IPS DF 6.9 (cell line): ENCODE measurements at regions not wholly inside any gene's neighbourhood (a gene's known extent, or its start where the extent isn't known, plus 50 kb on each side); places are given as distances from the start of the nearest gene placed in this dataset.

ENCODE experiments used
- DNase-seq: peaks from one replicate; pipeline ENCODE4 v3.0.0-alpha.2; 2013; ENCODE audit warnings: low read depth, low spot score
- H3K27ac ChIP-seq: one replicate; pipeline ENCODE4 v1.5.1; 2013; ENCODE audit warnings: low read length, control low read depth
- H3K27me3 ChIP-seq: 2 replicates; pipeline ENCODE4 v1.6.1; 2013; ENCODE audit warnings: mild to moderate bottlenecking, low read length; ENCODE audit not compliant: control insufficient read depth, insufficient read depth
- H3K36me3 ChIP-seq: 2 replicates; pipeline ENCODE4 v1.6.1; 2013; ENCODE audit warnings: low read length; ENCODE audit not compliant: control insufficient read depth, insufficient read depth
- H3K4me1 ChIP-seq: 2 replicates; pipeline ENCODE4 v1.6.1; 2013; ENCODE audit warnings: low read length; ENCODE audit not compliant: control insufficient read depth, insufficient read depth
- H3K4me3 ChIP-seq: 2 replicates; pipeline ENCODE4 v1.5.1; 2013; ENCODE audit warnings: mild to moderate bottlenecking, low read length
- H3K9me3 ChIP-seq: 2 replicates; pipeline ENCODE4 v1.6.1; 2013; ENCODE audit warnings: low read length, inconsistent platforms; ENCODE audit not compliant: control insufficient read depth, insufficient read depth
- WGBS: extraction: QIAGEN DNeasy Blood & Tissue Kit; methylation state at CpG from one replicate; pipeline ENCODE4 v1.1.7; 2013; ENCODE audit warnings: mixed read lengths, missing lambda C conversion rate; ENCODE audit not compliant: insufficient read length, insufficient coverage; 5-methylcytosine and 5-hydroxymethylcytosine counted together

DNA sequence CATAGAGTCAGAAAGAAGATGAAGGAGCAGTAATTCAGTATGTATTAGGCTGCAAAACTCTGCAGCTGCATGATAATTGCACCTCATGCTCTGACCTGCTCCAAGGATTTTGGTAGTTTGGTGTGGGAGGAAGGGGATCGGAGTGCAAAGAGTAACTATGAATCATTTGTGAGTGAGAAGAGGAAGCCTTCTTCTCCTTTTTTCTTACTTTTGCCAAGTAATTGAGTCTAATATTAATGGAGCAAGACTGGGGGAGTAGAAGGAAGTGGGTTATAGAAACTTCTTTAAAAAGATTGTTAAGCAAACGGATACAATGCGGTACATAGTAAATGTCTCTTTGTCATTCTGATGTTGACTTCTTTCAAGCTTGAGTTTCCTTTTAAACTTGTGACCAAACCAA, 276.5 kb downstream of the EDEM1 start:
- Histone ChIP-seq H3K27me3 (no peaks in the 10 kb centered on the region; the same call in 1 of the 2 replicates), H3K27ac (no peak overlapping the region), H3K36me3 (no peaks in the 10 kb centered on the region), H3K4me1 (no peaks in the 10 kb centered on the region), H3K9me3 (peaks cover 2% of the 10 kb centered on the region; the same call in 1 of the 2 replicates), H3K4me3 (no peak overlapping the region)
- WGBS: no CpG with 5 or more reads among the region's 3 CpGs
- no peak for DNase-seq

DNA sequence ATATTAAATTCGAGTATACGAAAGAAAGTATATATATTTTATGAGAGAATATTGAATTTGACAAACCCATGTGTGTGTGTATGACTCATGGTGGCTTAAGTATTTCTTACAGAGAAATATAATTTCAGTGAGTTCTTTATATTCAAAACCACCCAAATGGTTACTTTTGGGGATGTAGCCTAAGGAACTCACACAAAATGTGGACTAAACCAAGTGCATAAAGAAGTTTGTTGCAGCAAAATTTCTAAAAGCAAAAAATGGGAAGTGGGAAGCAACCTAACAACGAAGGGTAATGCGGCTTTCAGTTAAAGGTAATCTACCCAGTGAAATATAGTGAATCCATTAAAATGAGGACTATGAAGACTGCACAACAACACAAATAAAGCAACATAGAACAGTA, 277.1 kb downstream of the EDEM1 start:
- no peak overlapping the region for H3K27ac ChIP-seq
- WGBS: 100% methylated on average over 2 of the region's 4 CpGs

DNA sequence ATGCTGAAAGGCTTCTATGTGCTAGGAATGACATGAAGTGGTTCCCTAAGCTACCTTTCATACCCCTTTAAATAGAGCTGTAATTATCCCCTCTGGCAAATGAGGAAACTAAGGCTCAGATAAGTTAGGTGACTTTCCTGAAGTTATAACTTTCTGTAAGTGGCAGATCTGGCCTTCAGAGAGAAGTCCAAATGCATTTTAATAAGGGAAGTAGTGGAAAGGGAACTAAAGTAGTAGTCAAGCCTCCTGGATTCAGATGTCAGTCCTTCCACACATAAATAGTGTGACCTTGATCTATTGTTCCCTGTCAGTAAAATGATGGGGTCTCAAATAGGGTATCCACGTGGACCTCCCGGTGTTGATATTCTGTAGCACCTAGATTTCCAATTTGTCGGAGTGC, 277.7 kb downstream of the EDEM1 start:
- Histone ChIP-seq H3K27ac (no peak overlapping the region), H3K4me1 (no peaks in the 10 kb centered on the region), H3K9me3 (peaks cover 2% of the 10 kb centered on the region; the same call in 1 of the 2 replicates), H3K27me3 (no peaks in the 10 kb centered on the region; the same call in 1 of the 2 replicates), H3K36me3 (no peaks in the 10 kb centered on the region), H3K4me3 (no peak overlapping the region)
- WGBS: no CpG with 5 or more reads among the region's 3 CpGs
- DNase-seq: no peak

More for the DNA sequence above, 277.1 kb downstream of the EDEM1 start:
- H3K4me1 ChIP-seq: no peaks in the 10 kb centered on the region
- H3K27me3 ChIP-seq: no peaks in the 10 kb centered on the region; the same call in 1 of the 2 replicates
- no peak overlapping the region for H3K4me3 ChIP-seq
- H3K9me3 ChIP-seq: peaks cover 2% of the 10 kb centered on the region; the same call in 1 of the 2 replicates
- no peaks in the 10 kb centered on the region for H3K36me3 ChIP-seq
- no peak for DNase-seq

DNA sequence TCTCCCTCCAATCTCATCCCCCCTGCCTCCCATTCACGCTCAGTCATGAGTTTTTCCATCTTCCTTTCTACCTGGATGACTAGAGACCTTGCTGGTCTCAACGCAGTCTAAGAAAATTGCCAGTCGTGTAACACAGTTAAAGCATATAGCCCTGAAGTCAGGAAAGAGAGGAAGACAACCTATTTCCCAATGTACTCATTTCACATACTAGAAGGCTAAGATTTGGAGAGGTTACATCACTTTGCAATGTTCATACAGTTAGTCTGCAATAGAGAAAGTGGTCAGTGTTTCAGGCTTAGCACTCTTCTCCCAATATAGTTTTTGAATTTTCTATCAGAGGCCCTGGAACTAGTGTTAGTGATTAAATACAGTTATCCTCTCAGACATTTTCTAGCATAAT, 278.6 kb downstream of the EDEM1 start:
- H3K27ac ChIP-seq: no peak overlapping the region
- no peaks in the 10 kb centered on the region; the same call in 1 of the 2 replicates for H3K27me3 ChIP-seq
- H3K36me3 ChIP-seq: no peaks in the 10 kb centered on the region
- no peaks in the 10 kb centered on the region for H3K4me1 ChIP-seq
- peaks cover 2% of the 10 kb centered on the region; the same call in 1 of the 2 replicates for H3K9me3 ChIP-seq
- no peak for DNase-seq
- no peak overlapping the region for H3K4me3 ChIP-seq
- no CpG with 5 or more reads among the region's 3 CpGs for WGBS

DNA sequence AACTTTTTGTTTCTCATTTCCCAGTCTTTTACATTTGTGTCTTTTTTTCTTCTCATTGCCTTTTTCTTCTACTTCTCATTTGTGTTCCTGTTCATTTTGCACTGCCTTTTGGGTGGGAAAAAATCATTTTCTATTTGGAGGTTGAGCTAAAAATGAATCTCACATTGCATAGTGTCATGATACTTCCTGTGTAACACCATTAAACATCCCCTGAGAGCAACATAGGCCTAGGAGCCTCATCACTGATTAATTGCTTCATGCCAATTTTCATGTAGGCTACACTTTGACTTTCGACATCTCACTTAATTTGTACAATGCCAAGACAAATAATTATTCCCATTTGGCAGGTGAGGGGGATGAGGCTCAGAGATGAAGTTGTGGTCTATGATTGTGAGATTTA, 279.2 kb downstream of the EDEM1 start:
- H3K4me1 ChIP-seq: no peaks in the 10 kb centered on the region
- H3K9me3 ChIP-seq: peaks cover 2% of the 10 kb centered on the region; the same call in 1 of the 2 replicates
- no peaks in the 10 kb centered on the region for H3K36me3 ChIP-seq
- no peak overlapping the region for H3K27ac ChIP-seq
- no peak overlapping the region for H3K4me3 ChIP-seq
- no CpG with 5 or more reads among the region's 1 CpG for WGBS
- H3K27me3 ChIP-seq: no peaks in the 10 kb centered on the region; the same call in 1 of the 2 replicates
- no peak for DNase-seq

DNA sequence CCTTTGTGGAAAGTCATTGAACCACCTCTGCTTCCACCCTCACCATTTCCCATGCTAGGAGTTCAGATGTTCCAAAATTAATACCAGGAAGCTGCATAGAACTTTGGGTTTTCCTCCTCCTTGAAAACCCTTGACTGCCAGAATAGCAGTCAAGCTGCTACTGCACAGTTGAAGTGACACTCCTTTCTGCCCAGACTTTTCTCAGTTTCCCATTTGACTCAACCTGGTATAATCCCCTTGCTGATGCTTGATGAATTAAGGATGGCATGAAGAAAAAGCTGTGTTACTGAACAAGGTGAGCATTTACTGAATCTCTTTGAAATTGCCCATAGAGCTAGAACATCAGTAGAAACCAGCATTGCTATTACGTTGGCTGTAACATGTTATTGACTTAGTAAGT, 286.0 kb downstream of the EDEM1 start:
- H3K4me1 ChIP-seq: no peaks in the 10 kb centered on the region
- H3K27ac ChIP-seq: no peak overlapping the region
- no peaks in the 10 kb centered on the region for H3K27me3 ChIP-seq
- H3K36me3 ChIP-seq: no peaks in the 10 kb centered on the region
- no CpG with 5 or more reads among the region's 1 CpG for WGBS
- no peak overlapping the region for H3K4me3 ChIP-seq
- no peaks in the 10 kb centered on the region; the same call in 1 of the 2 replicates for H3K9me3 ChIP-seq
- no peak for DNase-seq

DNA sequence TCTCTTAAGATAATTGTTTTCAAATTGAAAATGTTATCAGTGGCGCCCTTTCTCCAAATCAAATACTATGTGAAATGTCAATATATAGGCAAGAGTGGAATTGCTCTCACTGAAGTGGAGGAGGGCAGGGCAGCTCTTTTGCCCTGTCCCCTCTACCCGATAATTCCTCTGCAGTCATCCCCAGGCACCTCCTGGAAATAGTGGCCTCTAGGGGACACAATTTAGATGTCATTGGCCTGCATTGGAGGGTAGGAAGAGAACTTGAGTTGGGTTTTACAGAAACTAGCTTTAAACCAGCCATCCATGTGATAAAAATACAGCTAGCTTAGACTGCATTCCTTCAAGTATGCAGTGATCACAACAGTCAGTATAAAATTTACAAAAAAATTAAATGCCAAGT, 288.9 kb downstream of the EDEM1 start:
- Histone ChIP-seq H3K4me3 (no peak overlapping the region), H3K9me3 (no peaks in the 10 kb centered on the region; the same call in 1 of the 2 replicates), H3K27me3 (no peaks in the 10 kb centered on the region), H3K27ac (no peak overlapping the region), H3K4me1 (no peaks in the 10 kb centered on the region), H3K36me3 (no peaks in the 10 kb centered on the region)
- no peak for DNase-seq
- WGBS: no CpG with 5 or more reads among the region's 2 CpGs

DNA sequence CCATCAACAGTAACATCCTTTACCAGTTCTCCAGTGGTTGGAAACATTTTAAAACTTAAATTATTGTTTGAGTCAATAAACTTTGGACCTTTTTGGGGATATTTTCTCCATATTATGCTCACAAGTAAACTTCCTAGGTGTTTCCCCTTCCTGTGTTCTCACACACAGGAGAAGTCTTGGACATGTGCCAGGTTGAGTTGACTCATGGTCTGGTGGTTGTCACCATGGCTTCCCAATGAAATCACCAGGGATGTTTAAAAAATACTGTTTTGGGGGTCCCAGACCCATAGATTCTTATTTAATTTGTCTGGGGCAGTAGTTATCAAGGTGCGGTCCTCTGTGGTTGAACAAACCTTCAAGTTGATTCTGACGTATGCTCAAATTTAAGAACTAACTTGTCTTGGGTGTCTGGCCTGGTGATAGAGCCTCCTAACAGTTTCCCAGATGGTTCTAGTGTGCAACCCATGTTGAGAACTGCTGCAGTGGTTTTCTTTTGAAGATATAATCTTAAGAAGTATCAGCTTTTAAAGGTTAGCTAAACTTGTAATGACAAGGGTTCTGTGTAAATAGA, 291.8 kb downstream of the EDEM1 start:
- Histone ChIP-seq H3K36me3 (no peaks in the 10 kb centered on the region), H3K4me3 (no peak overlapping the region), H3K27ac (no peak overlapping the region), H3K4me1 (no peaks in the 10 kb centered on the region), H3K9me3 (no peaks in the 10 kb centered on the region; the same call in 1 of the 2 replicates), H3K27me3 (no peaks in the 10 kb centered on the region)
- DNase-seq: no peak
- WGBS: no CpG with 5 or more reads among the region's 2 CpGs

DNA sequence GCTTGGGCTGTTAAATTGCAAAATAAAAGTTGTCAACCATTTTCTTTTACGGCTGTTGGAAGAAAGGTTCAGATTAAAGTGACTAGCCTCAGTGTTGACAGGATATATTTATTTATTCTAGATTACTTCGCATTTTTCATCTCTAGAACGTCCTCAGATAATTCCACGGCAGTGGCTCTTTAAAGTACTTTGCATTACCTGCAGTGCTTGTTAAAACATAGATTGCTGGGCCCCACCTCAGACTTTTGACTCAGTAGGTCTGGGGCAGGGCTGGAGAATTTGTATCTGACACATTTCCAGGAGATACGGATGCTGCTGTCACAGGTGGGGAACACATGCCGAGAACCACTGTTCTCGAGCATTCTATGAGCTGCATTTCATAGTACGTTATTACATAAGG, 292.7 kb downstream of the EDEM1 start:
- Histone ChIP-seq H3K27me3 (no peaks in the 10 kb centered on the region), H3K36me3 (no peaks in the 10 kb centered on the region), H3K4me1 (no peaks in the 10 kb centered on the region), H3K9me3 (no peaks in the 10 kb centered on the region; the same call in 1 of the 2 replicates), H3K27ac (no peak overlapping the region), H3K4me3 (no peak overlapping the region)
- WGBS: no CpG with 5 or more reads among the region's 8 CpGs
- no peak for DNase-seq

DNA sequence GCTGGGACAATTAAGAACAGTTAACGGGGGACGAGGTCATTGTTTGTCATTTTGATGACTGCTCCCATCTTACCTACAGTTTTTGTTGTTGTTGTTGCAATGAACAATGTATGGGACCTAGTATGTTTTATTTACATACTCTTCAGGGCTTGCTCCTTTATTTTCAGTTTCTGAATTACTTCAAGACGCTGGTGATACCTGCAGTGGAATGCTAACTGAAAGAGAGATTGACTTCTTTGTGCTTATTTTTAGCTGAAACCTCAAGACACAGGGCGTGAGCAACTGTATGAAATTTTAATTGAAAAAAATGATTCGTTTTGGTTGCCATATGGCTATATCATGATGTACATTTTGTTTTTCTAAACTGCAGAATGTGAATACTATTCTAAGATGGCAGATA, 297.9 kb downstream of the EDEM1 start:
- WGBS: no CpG with 5 or more reads among the region's 5 CpGs
- H3K4me1 ChIP-seq: no peaks in the 10 kb centered on the region
- no peak overlapping the region for H3K4me3 ChIP-seq
- H3K27ac ChIP-seq: no peak overlapping the region
- H3K27me3 ChIP-seq: no peaks in the 10 kb centered on the region
- no peak for DNase-seq
- H3K36me3 ChIP-seq: no peaks in the 10 kb centered on the region
- no peaks in the 10 kb centered on the region for H3K9me3 ChIP-seq

DNA sequence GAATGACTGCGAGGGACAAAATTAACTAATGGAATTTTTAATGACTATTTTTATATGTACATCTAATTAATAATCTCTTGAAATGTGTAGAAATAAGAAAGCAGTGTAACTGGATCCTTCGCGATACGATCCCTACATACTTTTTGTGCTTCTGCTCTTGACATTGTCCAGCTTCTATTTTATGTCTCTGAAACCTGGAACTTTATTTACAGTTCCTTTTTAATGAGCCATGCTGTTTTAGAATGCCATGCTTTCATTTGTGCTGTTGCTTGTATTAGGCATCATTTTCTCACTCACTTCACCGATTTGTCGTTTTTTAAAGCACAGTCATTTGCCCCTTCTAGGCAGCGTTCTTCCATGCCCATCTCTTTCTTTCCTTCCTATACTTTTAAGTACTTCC, 301.3 kb downstream of the EDEM1 start:
- no peaks in the 10 kb centered on the region for H3K27me3 ChIP-seq
- no CpG with 5 or more reads among the region's 7 CpGs for WGBS
- H3K4me3 ChIP-seq: no peak overlapping the region
- no peaks in the 10 kb centered on the region for H3K36me3 ChIP-seq
- H3K9me3 ChIP-seq: no peaks in the 10 kb centered on the region; the same call in 1 of the 2 replicates
- DNase-seq: no peak
- H3K4me1 ChIP-seq: no peaks in the 10 kb centered on the region
- no peak overlapping the region for H3K27ac ChIP-seq
